HCT116 (cell line): ENCODE measurements at regions not wholly inside any gene's neighbourhood (a gene's known extent, or its start where the extent isn't known, plus 50 kb on each side); places are given as distances from the start of the nearest gene placed in this dataset.
"Not testable (repeated sequence)": the region's sequence is repeated elsewhere in the genome, so short reads cannot be mapped to it uniquely, and the experiment has no call there.

Experiments
- ATAC-seq: fragments of 200-7000 bp; cut with Tn5 transposase; 2 replicates; pipeline ENCODE4 v1.9.1; 2020; ENCODE audit warnings: mild to moderate bottlenecking, moderate library complexity
- BruUV-seq: library from RNA; stranded (reverse); fragments of 400-500 nt; replicated peaks from 2 replicates; lab custom pipeline; 2021; lab: Mats Ljungman, UMichigan
- CTCF ChIA-PET: fragments of 300-600 bp; sonication (Branson Sonifier 250); formaldehyde crosslinking; loops from one replicate; lab custom pipeline; 2021; ENCODE audit warnings: antibody characterized with exemption; lab: Charles Lee
- POLR2A ChIA-PET: fragments of 300-600, 350-600 bp; sonication (Branson Sonifier 250); formaldehyde crosslinking; loops from one replicate; lab custom pipeline; 2021; ENCODE audit warnings: antibody characterized with exemption; lab: Charles Lee
- RAD21 ChIA-PET, 2 experiments: fragments of 300-600 bp; sonication (Branson Sonifier 250); formaldehyde crosslinking; loops; one replicate each; lab custom pipeline; 2023; ENCODE audit warnings: low total read pairs in 2 of 2; ENCODE audit not compliant: uncharacterized antibody in 2 of 2, unreplicated experiment in 2 of 2, low non-redundant PET in 1 of 2; lab: Charles Lee
- DNase-seq: peaks from one replicate; pipeline ENCODE4 v3.0.0-alpha.2; 2010; ENCODE audit warnings: low read depth, low spot score
- H2AFZ ChIP-seq: fragments of 200-600 bp; shearing (Covaris generic), sonication (generic); 2 replicates; pipeline ENCODE4 v1.6.1; 2017; ENCODE audit warnings: low read depth, mixed run types, mixed read lengths, antibody characterized with exemption, low read length; ENCODE audit not compliant: poor library complexity, severe bottlenecking
- H3K27ac ChIP-seq: 2 replicates; pipeline ENCODE4 v1.5.1; 2012; ENCODE audit warnings: low read depth, low read length
- H3K27me3 ChIP-seq: fragments of 200-600 bp; sonication (generic); 2 replicates; pipeline ENCODE4 v1.6.1; 2016; ENCODE audit warnings: mixed run types, low read length, mixed read lengths; ENCODE audit not compliant: insufficient read depth
- H3K36me3 ChIP-seq, 2 experiments: fragments of 200-500 bp in 1 of 2; fragments of 200-600 bp in 1 of 2; sonication (Bioruptor generic) in 1 of 2; sonication (generic) in 1 of 2; 2 replicates each; pipeline versions ENCODE4 v1.5.1 to v1.6.1; 2014 to 2016; ENCODE audit warnings: low read length in 2 of 2, inconsistent platforms in 1 of 2, mixed read lengths in 1 of 2, mixed run types in 1 of 2; ENCODE audit not compliant: insufficient read depth in 2 of 2, control insufficient read depth in 1 of 2
- H3K4me1 ChIP-seq, 2 experiments: fragments of 200-600 bp in 1 of 2; sonication (generic) in 1 of 2; 2 replicates each; pipeline versions ENCODE4 v1.5.1 to v1.6.1; 2012 to 2017; ENCODE audit warnings: low read length in 2 of 2, inconsistent platforms in 1 of 2, mild to moderate bottlenecking in 1 of 2, mixed read lengths in 1 of 2, mixed run types in 1 of 2, moderate library complexity in 1 of 2; ENCODE audit not compliant: insufficient read depth in 2 of 2, control insufficient read depth in 1 of 2
- H3K4me2 ChIP-seq: fragments of 200-600 bp; sonication (generic); 2 replicates; pipeline ENCODE4 v1.6.1; 2017; ENCODE audit warnings: mixed run types, low read length, mixed read lengths
- H3K4me3 ChIP-seq, 2 experiments: fragments of 200-600 bp in 1 of 2; sonication (generic) in 1 of 2; replicated peaks in 1 of 2; 2 replicates each; pipeline ENCODE4 v1.5.1; 2011 to 2016; ENCODE audit warnings: low read length in 2 of 2, control low read depth in 1 of 2, low read depth in 1 of 2, mild to moderate bottlenecking in 1 of 2, mixed read lengths in 1 of 2, mixed run types in 1 of 2
- H3K79me2 ChIP-seq: fragments of 200-600 bp; sonication (generic); 2 replicates; pipeline ENCODE4 v1.6.1; 2017; ENCODE audit warnings: mild to moderate bottlenecking, mixed run types, low read length, moderate library complexity, mixed read lengths; ENCODE audit not compliant: insufficient read depth
- H3K9ac ChIP-seq: fragments of 200-600 bp; sonication (generic); 2 replicates; pipeline ENCODE4 v1.6.1; 2016; ENCODE audit warnings: low read length, mixed read lengths
- H3K9me2 ChIP-seq: fragments of 200-600 bp; sonication (generic), shearing (Covaris generic); 2 replicates; pipeline ENCODE4 v1.6.1; 2017; ENCODE audit warnings: mixed run types, mild to moderate bottlenecking, moderate library complexity; ENCODE audit not compliant: insufficient read depth
- H3K9me3 ChIP-seq, 2 experiments: fragments of 200-500 bp in 1 of 2; fragments of 200-600 bp in 1 of 2; sonication (Bioruptor generic) in 1 of 2; sonication (generic) in 1 of 2; 2 replicates each; pipeline ENCODE4 v1.6.1; 2014 to 2017; ENCODE audit warnings: low read length in 2 of 2, mixed read lengths in 2 of 2, inconsistent platforms in 1 of 2, low read depth in 1 of 2, mild to moderate bottlenecking in 1 of 2, mixed run types in 1 of 2, moderate library complexity in 1 of 2; ENCODE audit not compliant: control insufficient read depth in 1 of 2, insufficient read depth in 1 of 2
- H4K20me1 ChIP-seq: fragments of 200-600 bp; sonication (generic), shearing (Covaris generic); 2 replicates; pipeline ENCODE4 v1.6.1; 2017; ENCODE audit warnings: mixed run types, mild to moderate bottlenecking, moderate library complexity; ENCODE audit not compliant: insufficient read depth
- CEBPB ChIP-seq: IDR thresholded peaks from 2 replicates; pipeline ENCODE4 v1.6.1; 2012; ENCODE audit warnings: low read depth
- ELF1 ChIP-seq: IDR thresholded peaks from 2 replicates; pipeline ENCODE4 v1.6.1; 2012; ENCODE audit warnings: low read depth, borderline replicate concordance
- EZH2phosphoT487 ChIP-seq: fragments of 200-600 bp; IDR thresholded peaks from 2 replicates; pipeline ENCODE4 v1.6.1; 2018; ENCODE audit warnings: antibody characterized with exemption, borderline replicate concordance
- MAX ChIP-seq: IDR thresholded peaks from 2 replicates; pipeline ENCODE4 v1.6.1; 2012
- POLR2A ChIP-seq: IDR thresholded peaks from 2 replicates; pipeline ENCODE4 v1.7.0; 2011; ENCODE audit warnings: borderline replicate concordance; ENCODE audit not compliant: insufficient read depth, insufficient read length; ENCODE audit errors: extremely low read depth
- POLR2AphosphoS5 ChIP-seq: IDR thresholded peaks from 2 replicates; pipeline ENCODE4 v1.6.1; 2011; ENCODE audit warnings: mild to moderate bottlenecking, low read depth, low read length, moderate library complexity
- REST ChIP-seq: IDR thresholded peaks from 2 replicates; pipeline ENCODE4 v1.6.1; 2012; ENCODE audit warnings: low read depth
- SP1 ChIP-seq: IDR thresholded peaks from 2 replicates; pipeline ENCODE4 v1.6.1; 2012; ENCODE audit warnings: low read depth
- intact Hi-C: fragments of 100-400 bp; cut with micrococcal nuclease; formaldehyde crosslinking; loops from 2 replicates; pipeline ENCODE4 v1.10.0; 2022

- Histone ChIP-seq H3K4me3 (no peak overlapping the region), H4K20me1 (no peaks in the 10 kb centered on the region; the same call in 1 of the 2 replicates), H3K27ac (no peak overlapping the region), H3K9ac (no peak overlapping the region), H3K4me1 (no peaks in the 10 kb centered on the region), H2AFZ (no peak overlapping the region), H3K79me2 (no peaks in the 10 kb centered on the region), H3K9me3 (no peaks in the 10 kb centered on the region), H3K9me2 (no peaks in the 10 kb centered on the region), H3K4me2 (no peak overlapping the region), H3K36me3 (no peaks in the 10 kb centered on the region), H3K27me3 (no peaks in the 10 kb centered on the region)
- intact Hi-C loops, result no loop called here
- no peak for ATAC-seq
- ChIA-PET POLR2A (no interaction called here), RAD21 (no interaction called here), CTCF (no interaction called here)
- TF ChIP-seq SP1, result 0 out of 2 replicates have a peak, but pooled peaks have one; percentile 5
- no peak for TF ChIP-seq POLR2A
- no peak for TF ChIP-seq POLR2AphosphoS5
- 0 out of 2 replicates have a peak, but pooled peaks have one; percentile 17 for TF ChIP-seq MAX
- TF ChIP-seq ELF1, result no peak
- no peak for TF ChIP-seq EZH2phosphoT487
- no peak for TF ChIP-seq CEBPB
- DNase-seq, result no peak
- BruUV-seq, result no TSS peak
These were observed 427.3 kb downstream of the ISL1 start for GRCh38 chr5:51810592-51810991.

GRCh38 chr5:51811883-51812471 lies 428.7 kb downstream of the ISL1 start:
- H3K9me3 ChIP-seq, result no peaks in the 10 kb centered on the region
- RAD21 ChIA-PET, result no interaction called here
- POLR2A ChIA-PET, result no interaction called here
- H3K4me1 ChIP-seq, result no peaks in the 10 kb centered on the region
- no peak for ATAC-seq
- H3K9ac ChIP-seq, result no peak overlapping the region
- H3K9me2 ChIP-seq, result no peaks in the 10 kb centered on the region
- intact Hi-C loops, result no loop called here
- no peaks in the 10 kb centered on the region for H3K79me2 ChIP-seq
- no TSS peak for BruUV-seq
- H3K36me3 ChIP-seq, result no peaks in the 10 kb centered on the region
- no peak overlapping the region for H3K4me2 ChIP-seq
- no peak overlapping the region for H3K27ac ChIP-seq
- no peak overlapping the region for H2AFZ ChIP-seq
- DNase-seq, result no peak
- no peak overlapping the region for H3K4me3 ChIP-seq
- CTCF ChIA-PET, result no interaction called here
- no peak for TF ChIP-seq MAX
- no peak for TF ChIP-seq POLR2AphosphoS5
- no peak for TF ChIP-seq REST
- no peak for TF ChIP-seq SP1
- TF ChIP-seq EZH2phosphoT487, result no peak
- H4K20me1 ChIP-seq, result no peaks in the 10 kb centered on the region; the same call in 1 of the 2 replicates
- H3K27me3 ChIP-seq, result no peaks in the 10 kb centered on the region

GRCh38 chr5:51814817-51815216 lies 431.6 kb downstream of the ISL1 start:
- H2AFZ ChIP-seq, H3K9me3 ChIP-seq, H3K4me3 ChIP-seq, H3K27ac ChIP-seq, H3K36me3 ChIP-seq, H4K20me1 ChIP-seq, DNase-seq, H3K27me3 ChIP-seq, intact Hi-C loops, ATAC-seq, H3K9ac ChIP-seq, BruUV-seq, H3K4me2 ChIP-seq, H3K4me1 ChIP-seq, CTCF ChIA-PET, H3K79me2 ChIP-seq, RAD21 ChIA-PET, H3K9me2 ChIP-seq, POLR2A ChIA-PET: not testable (repeated sequence)
